Loucy (cell line): ENCODE measurements at regions not wholly inside any gene's neighbourhood (a gene's known extent, or its start where the extent isn't known, plus 50 kb on each side); places are given as distances from the start of the nearest gene placed in this dataset.

Source experiments
- H2AFZ ChIP-seq: fragments of 200-600 bp; sonication (generic); 2 replicates; pipeline ENCODE4 v1.6.0; 2016; ENCODE audit warnings: antibody characterized with exemption, mild to moderate bottlenecking, low read length, moderate library complexity
- H3F3A ChIP-seq: fragments of 200-600 bp; 2 replicates; pipeline ENCODE4 v1.6.0; 2016; ENCODE audit warnings: antibody characterized with exemption, low read depth, mild to moderate bottlenecking
- H3K27me3 ChIP-seq: fragments of 200-600 bp; sonication (generic); 2 replicates; pipeline ENCODE4 v1.6.1; 2014; ENCODE audit warnings: low read length, mild to moderate bottlenecking; ENCODE audit not compliant: insufficient read depth, poor library complexity, severe bottlenecking
- H3K36me3 ChIP-seq: fragments of 200-600 bp; sonication (generic); 2 replicates; pipeline ENCODE4 v1.6.1; 2016; ENCODE audit warnings: low read length; ENCODE audit not compliant: insufficient read depth
- H3K4me1 ChIP-seq: fragments of 200-600 bp; sonication (generic); 2 replicates; pipeline ENCODE4 v1.5.1; 2014; ENCODE audit warnings: low read length, mild to moderate bottlenecking; ENCODE audit not compliant: insufficient read depth, poor library complexity, severe bottlenecking
- H3K4me2 ChIP-seq: fragments of 200-600 bp; sonication (generic); 2 replicates; pipeline ENCODE4 v1.6.0; 2014; ENCODE audit warnings: antibody characterized with exemption, low read length, low read depth, mild to moderate bottlenecking; ENCODE audit not compliant: poor library complexity, severe bottlenecking
- H3K4me3 ChIP-seq: fragments of 200-600 bp; sonication (generic); 2 replicates; pipeline ENCODE4 v1.5.1; 2014; ENCODE audit warnings: low read length, mild to moderate bottlenecking, mixed read lengths; ENCODE audit not compliant: poor library complexity, severe bottlenecking
- H3K79me2 ChIP-seq: fragments of 200-600 bp; sonication (generic); 2 replicates; pipeline ENCODE4 v1.6.1; 2014; ENCODE audit warnings: low read length; ENCODE audit not compliant: insufficient read depth
- H3K9ac ChIP-seq: fragments of 200-600 bp; sonication (generic); 2 replicates; pipeline ENCODE4 v1.6.0; 2014; ENCODE audit warnings: mild to moderate bottlenecking, low read depth, low read length, moderate library complexity; ENCODE audit not compliant: poor library complexity, severe bottlenecking
- H3K9me2 ChIP-seq: fragments of 200-600 bp; sonication (generic); replicated peaks from 2 replicates; pipeline ENCODE4 v1.6.1; 2016; ENCODE audit warnings: low read depth, low read length, mixed read lengths
- H3K9me3 ChIP-seq: fragments of 200-600 bp; sonication (generic); 2 replicates; pipeline ENCODE4 v1.6.1; 2014; ENCODE audit warnings: mild to moderate bottlenecking, antibody characterized with exemption, low read length, low read depth; ENCODE audit not compliant: insufficient read depth
- H4K20me1 ChIP-seq: fragments of 200-600 bp; sonication (generic); 2 replicates; pipeline ENCODE4 v1.6.0; 2014; ENCODE audit warnings: antibody characterized with exemption, low read length, mild to moderate bottlenecking; ENCODE audit not compliant: insufficient read depth, poor library complexity, severe bottlenecking
- EZH2phosphoT487 ChIP-seq: fragments of 200-600 bp; IDR thresholded peaks from 2 replicates; pipeline ENCODE4 v1.6.1; 2018; ENCODE audit warnings: antibody characterized with exemption, mild to moderate bottlenecking, moderate library complexity, borderline replicate concordance
- TF ChIP-seq, protein P1 (sequence below): fragments of 200-600 bp; sonication (generic); conservative IDR thresholded peaks from 2 replicates; pipeline ENCODE4 v1.5.1; 2014; ENCODE audit warnings: mild to moderate bottlenecking, antibody characterized with exemption, low read length

GRCh38 chr6:40924839-40925238 is 114.2 kb downstream of the UNC5CL start:
- TF ChIP-seq, protein P1, sequence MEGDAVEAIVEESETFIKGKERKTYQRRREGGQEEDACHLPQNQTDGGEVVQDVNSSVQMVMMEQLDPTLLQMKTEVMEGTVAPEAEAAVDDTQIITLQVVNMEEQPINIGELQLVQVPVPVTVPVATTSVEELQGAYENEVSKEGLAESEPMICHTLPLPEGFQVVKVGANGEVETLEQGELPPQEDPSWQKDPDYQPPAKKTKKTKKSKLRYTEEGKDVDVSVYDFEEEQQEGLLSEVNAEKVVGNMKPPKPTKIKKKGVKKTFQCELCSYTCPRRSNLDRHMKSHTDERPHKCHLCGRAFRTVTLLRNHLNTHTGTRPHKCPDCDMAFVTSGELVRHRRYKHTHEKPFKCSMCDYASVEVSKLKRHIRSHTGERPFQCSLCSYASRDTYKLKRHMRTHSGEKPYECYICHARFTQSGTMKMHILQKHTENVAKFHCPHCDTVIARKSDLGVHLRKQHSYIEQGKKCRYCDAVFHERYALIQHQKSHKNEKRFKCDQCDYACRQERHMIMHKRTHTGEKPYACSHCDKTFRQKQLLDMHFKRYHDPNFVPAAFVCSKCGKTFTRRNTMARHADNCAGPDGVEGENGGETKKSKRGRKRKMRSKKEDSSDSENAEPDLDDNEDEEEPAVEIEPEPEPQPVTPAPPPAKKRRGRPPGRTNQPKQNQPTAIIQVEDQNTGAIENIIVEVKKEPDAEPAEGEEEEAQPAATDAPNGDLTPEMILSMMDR, result no peak
- TF ChIP-seq EZH2phosphoT487, result no peak
- H3K4me2 ChIP-seq, result no peak overlapping the region
- H4K20me1 ChIP-seq, result no peaks in the 10 kb centered on the region
- H3K79me2 ChIP-seq, result no peaks in the 10 kb centered on the region
- no peak overlapping the region for H3K9ac ChIP-seq
- H3K9me3 ChIP-seq, result no peaks in the 10 kb centered on the region
- H3K4me3 ChIP-seq, result no peak overlapping the region
- no peaks in the 10 kb centered on the region for H3K36me3 ChIP-seq
- no peak overlapping the region for H2AFZ ChIP-seq
- H3K9me2 ChIP-seq, result no peaks in the 10 kb centered on the region
- H3K4me1 ChIP-seq, result no peaks in the 10 kb centered on the region
- no peaks in the 10 kb centered on the region for H3F3A ChIP-seq
- H3K27me3 ChIP-seq, result no peaks in the 10 kb centered on the region

- H3K27me3 ChIP-seq, result no peaks in the 10 kb centered on the region
- H3K36me3 ChIP-seq, result no peaks in the 10 kb centered on the region
- no peak for TF ChIP-seq EZH2phosphoT487
- TF ChIP-seq, protein P1, result no peak
- H3K9me2 ChIP-seq, result no peaks in the 10 kb centered on the region
- no peak overlapping the region for H3K9ac ChIP-seq
- no peak overlapping the region for H2AFZ ChIP-seq
- H4K20me1 ChIP-seq, result no peaks in the 10 kb centered on the region
- no peaks in the 10 kb centered on the region for H3K9me3 ChIP-seq
- H3K4me3 ChIP-seq, result no peak overlapping the region
- no peaks in the 10 kb centered on the region for H3F3A ChIP-seq
- H3K79me2 ChIP-seq, result no peaks in the 10 kb centered on the region
- no peaks in the 10 kb centered on the region for H3K4me1 ChIP-seq
- H3K4me2 ChIP-seq, result no peak overlapping the region
Measured at GRCh38 chr6:40923880-40924279, 115.1 kb downstream of the UNC5CL start.

DNA sequence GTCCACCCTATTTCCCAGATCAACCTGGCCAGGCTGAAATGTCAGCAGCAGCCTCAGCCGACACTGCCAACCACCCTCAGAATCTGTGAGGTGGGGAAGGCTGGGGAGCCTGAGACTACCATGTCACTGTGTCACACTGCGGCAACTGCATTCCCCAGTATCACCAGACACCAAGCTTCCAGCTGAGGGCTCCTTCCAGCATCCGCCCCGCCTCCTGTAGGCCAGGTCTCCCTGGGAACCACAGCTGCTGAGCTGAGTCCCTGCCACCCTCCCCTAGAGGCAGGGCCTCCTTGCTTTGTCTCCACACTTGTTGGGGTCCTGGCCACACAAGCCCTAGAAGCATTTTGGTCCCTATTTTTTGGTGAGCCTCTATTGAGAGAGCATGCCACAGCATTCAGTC is 115.7 kb downstream of the UNC5CL start:
- Histone ChIP-seq H3K4me2 (no peak overlapping the region), H3K9ac (no peak overlapping the region)
- TF ChIP-seq, protein P1, result no peak
- TF ChIP-seq EZH2phosphoT487, result no peak

More for the DNA sequence above, 115.7 kb downstream of the UNC5CL start:
- Histone ChIP-seq H4K20me1 (no peaks in the 10 kb centered on the region), H3K27me3 (no peaks in the 10 kb centered on the region), H2AFZ (no peak overlapping the region), H3F3A (no peaks in the 10 kb centered on the region), H3K9me2 (no peaks in the 10 kb centered on the region), H3K4me1 (no peaks in the 10 kb centered on the region), H3K4me3 (no peak overlapping the region), H3K9me3 (no peaks in the 10 kb centered on the region), H3K79me2 (no peaks in the 10 kb centered on the region), H3K36me3 (no peaks in the 10 kb centered on the region)
